UCSD-AML1 (cell line): ENCODE measurements at regions not wholly inside any gene's neighbourhood (a gene's known extent, or its start where the extent isn't known, plus 50 kb on each side); places are given as distances from the start of the nearest gene placed in this dataset.
"Not testable (repeated sequence)": the region's sequence is repeated elsewhere in the genome, so short reads cannot be mapped to it uniquely, and the experiment has no call there.

ENCODE experiments used
- DNase-seq: peaks from one replicate; lab custom pipeline; 2025; ENCODE audit not compliant: unreplicated experiment; lab: John Stamatoyannopoulos, UW

- DNase-seq: not testable (repeated sequence)
Measured at GRCh38 chr16:21533474-21533873, 65.9 kb upstream of the METTL9 start.

GRCh38 chr16:21534561-21534960 is 64.8 kb upstream of the METTL9 start:
- DNase-seq: peak; percentile 61

- DNase-seq: not testable (repeated sequence)
Measured at GRCh38 chr16:21535201-21535600, 64.2 kb upstream of the METTL9 start.

GRCh38 chr16:21536740-21537139 is 62.6 kb upstream of the METTL9 start:
- not testable (repeated sequence) for DNase-seq

- DNase-seq: not testable (repeated sequence)
Measured at GRCh38 chr16:21537598-21537997, 61.8 kb upstream of the METTL9 start.

GRCh38 chr16:21539107-21539618 is 60.2 kb upstream of the METTL9 start:
- DNase-seq: not testable (repeated sequence)

GRCh38 chr16:21540770-21541433 is 58.5 kb upstream of the METTL9 start:
- not testable (repeated sequence) for DNase-seq

- peak; percentile 70 for DNase-seq
Measured at GRCh38 chr16:21541611-21542051, 57.7 kb upstream of the METTL9 start.

- not testable (repeated sequence) for DNase-seq
Measured at GRCh38 chr16:21542075-21542474, 57.3 kb upstream of the METTL9 start.

- not testable (repeated sequence) for DNase-seq
Measured at GRCh38 chr16:21542491-21543124, 56.8 kb upstream of the METTL9 start.

- not testable (repeated sequence) for DNase-seq
Measured at GRCh38 chr16:21543151-21543836, 56.1 kb upstream of the METTL9 start.

- DNase-seq: not testable (repeated sequence)
Measured at GRCh38 chr16:21545664-21546326, 53.6 kb upstream of the METTL9 start.

- DNase-seq: not testable (repeated sequence)
Measured at GRCh38 chr16:21549396-21549795, 50.0 kb upstream of the METTL9 start.
